ENCODE measurements at regions not wholly inside any gene's neighbourhood (a gene's known extent, or its start where the extent isn't known, plus 50 kb on each side); places are given as distances from the start of the nearest gene placed in this dataset.

DNA sequence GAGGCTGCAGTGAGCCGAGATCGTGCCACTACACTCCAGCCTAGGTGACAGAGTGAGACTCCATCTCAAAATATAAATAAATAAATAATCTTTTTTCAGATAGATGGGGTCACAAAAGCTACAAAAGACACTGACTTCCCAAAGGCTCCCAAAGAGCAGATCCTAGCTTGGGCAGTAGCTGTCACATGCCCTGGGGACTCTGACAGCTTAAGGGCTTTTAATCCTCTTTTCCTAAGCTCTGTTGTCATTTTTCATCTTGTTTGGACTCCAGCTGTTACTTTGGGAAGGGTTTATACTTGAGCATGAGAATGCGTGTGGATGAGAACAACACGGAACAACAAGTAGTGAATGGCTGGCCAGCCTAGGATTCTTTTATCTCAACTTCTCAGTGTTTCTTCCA lies 231.7 kb downstream of the MZT1 start:
- no peak overlapping the region for H3K9ac ChIP-seq (ENCODE audit: low read depth, low read length)
- no peak overlapping the region for H3K4me3 ChIP-seq (ENCODE audit: low read length)
- no peaks in the 10 kb centered on the region for H3K27me3 ChIP-seq (ENCODE audit: control insufficient read depth, insufficient read depth, low read length)
- no peaks in the 10 kb centered on the region for H3K9me3 ChIP-seq (replicated peaks; ENCODE audit: low read length)
- no peaks in the 10 kb centered on the region for H3K36me3 ChIP-seq (ENCODE audit: insufficient read depth, low read length)
- H3K4me2 ChIP-seq (ENCODE audit: low read length) = no peak overlapping the region
- no peaks in the 10 kb centered on the region for H3K4me1 ChIP-seq (ENCODE audit: control insufficient read depth, insufficient read depth, low read length)

DNA sequence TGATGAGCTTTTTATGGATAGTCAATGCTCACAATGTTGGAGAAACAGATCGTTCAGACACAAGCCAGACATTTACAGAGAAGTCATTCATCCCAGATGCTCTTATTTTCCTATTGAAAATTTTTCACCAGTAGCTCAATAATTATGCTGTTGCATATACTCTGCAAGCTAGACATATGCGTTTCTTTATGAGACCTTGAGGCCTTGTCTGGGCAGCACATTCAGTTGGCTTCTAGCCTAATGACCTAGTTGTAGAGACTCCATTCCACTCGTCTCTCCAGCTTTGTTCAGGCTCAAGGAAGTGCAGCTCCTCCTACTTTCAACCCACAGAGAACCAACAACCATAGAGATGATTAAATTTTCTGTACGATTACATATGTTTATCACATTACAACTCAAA lies 237.7 kb downstream of the MZT1 start:
- Histone ChIP-seq H3K36me3 (ENCODE audit: insufficient read depth, low read length) (no peaks in the 10 kb centered on the region), H3K9me3 (replicated peaks; ENCODE audit: low read length) (no peaks in the 10 kb centered on the region), H3K4me3 (ENCODE audit: low read length) (no peak overlapping the region), H3K27me3 (ENCODE audit: control insufficient read depth, insufficient read depth, low read length) (peaks cover 3% of the 10 kb centered on the region), H3K4me2 (ENCODE audit: low read length) (no peak overlapping the region), H3K9ac (ENCODE audit: low read depth, low read length) (no peak overlapping the region), H3K4me1 (ENCODE audit: control insufficient read depth, insufficient read depth, low read length) (no peaks in the 10 kb centered on the region)

DNA sequence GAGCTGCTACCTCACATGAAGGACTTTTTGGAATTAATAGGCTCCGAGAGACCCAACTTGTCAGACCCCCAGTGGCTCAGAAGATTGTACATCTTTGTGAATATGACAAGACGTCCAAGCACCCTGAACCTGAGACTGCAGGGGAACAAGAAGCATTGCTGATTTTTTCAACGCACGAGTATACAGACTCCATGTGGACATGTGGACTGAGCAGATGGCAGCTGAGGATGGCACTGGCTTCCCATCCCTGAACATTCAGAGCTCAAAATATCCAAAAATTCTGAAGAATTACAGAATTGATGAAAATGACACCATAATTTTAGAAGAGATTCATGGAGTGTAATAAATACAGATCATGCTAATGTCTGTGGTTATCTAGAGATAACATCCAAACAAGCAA lies 254.1 kb downstream of the MZT1 start:
- Histone ChIP-seq H3K4me1 (ENCODE audit: control insufficient read depth, insufficient read depth, low read length) (no peaks in the 10 kb centered on the region), H3K9ac (ENCODE audit: low read depth, low read length) (no peak overlapping the region), H3K9me3 (replicated peaks; ENCODE audit: low read length) (no peaks in the 10 kb centered on the region), H3K4me2 (ENCODE audit: low read length) (no peak overlapping the region), H3K27me3 (ENCODE audit: control insufficient read depth, insufficient read depth, low read length) (peaks cover 5% of the 10 kb centered on the region), H3K36me3 (ENCODE audit: insufficient read depth, low read length) (no peaks in the 10 kb centered on the region), H3K4me3 (ENCODE audit: low read length) (no peak overlapping the region)

DNA sequence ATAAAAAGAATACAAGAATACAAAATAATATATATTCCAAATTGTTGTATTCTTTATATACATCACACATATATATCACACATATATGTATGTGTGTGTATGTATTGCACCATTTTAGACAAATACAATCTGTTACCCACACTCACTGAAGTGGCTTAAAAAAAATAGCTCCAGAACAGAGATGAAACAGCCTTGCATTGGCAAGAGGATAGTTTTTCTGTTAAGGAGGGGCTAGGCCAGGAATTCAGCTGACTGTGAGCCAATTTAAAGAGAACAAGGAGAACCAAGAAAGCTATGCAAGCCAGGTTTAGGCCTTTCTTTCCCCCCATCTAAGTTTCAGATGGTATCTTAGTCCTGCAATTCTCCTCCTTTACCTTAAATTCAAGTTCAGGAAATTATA lies 257.5 kb downstream of the MZT1 start:
- Histone ChIP-seq H3K4me3 (ENCODE audit: low read length) (no peak overlapping the region), H3K4me1 (ENCODE audit: control insufficient read depth, insufficient read depth, low read length) (no peaks in the 10 kb centered on the region), H3K36me3 (ENCODE audit: insufficient read depth, low read length) (no peaks in the 10 kb centered on the region), H3K4me2 (ENCODE audit: low read length) (no peak overlapping the region), H3K9ac (ENCODE audit: low read depth, low read length) (no peak overlapping the region), H3K27me3 (ENCODE audit: control insufficient read depth, insufficient read depth, low read length) (peaks cover 5% of the 10 kb centered on the region), H3K9me3 (replicated peaks; ENCODE audit: low read length) (no peaks in the 10 kb centered on the region)

DNA sequence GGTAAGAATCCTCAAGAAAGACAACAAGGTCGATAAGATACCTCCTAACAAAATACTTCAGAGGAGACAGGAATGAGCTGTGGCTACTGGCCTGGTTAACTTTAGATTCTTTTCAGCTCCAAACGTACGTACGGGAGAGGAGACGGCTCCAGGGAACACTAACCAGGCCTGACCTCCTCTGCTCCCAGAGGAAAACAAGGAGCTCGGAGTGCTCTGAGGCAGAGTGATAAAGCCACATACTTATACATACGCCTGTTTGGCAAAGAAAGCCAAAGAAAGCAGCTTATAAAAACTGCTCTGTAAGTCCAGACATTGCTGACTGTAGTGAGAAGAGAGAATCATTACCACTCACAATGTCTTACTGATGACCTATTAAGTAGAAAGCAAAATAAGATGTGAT lies 263.9 kb downstream of the MZT1 start:
- Histone ChIP-seq H3K9ac (ENCODE audit: low read depth, low read length) (no peak overlapping the region), H3K9me3 (replicated peaks; ENCODE audit: low read length) (no peaks in the 10 kb centered on the region), H3K4me3 (ENCODE audit: low read length) (no peak overlapping the region), H3K4me2 (ENCODE audit: low read length) (no peak overlapping the region), H3K36me3 (ENCODE audit: insufficient read depth, low read length) (no peaks in the 10 kb centered on the region), H3K27me3 (ENCODE audit: control insufficient read depth, insufficient read depth, low read length) (no peaks in the 10 kb centered on the region), H3K4me1 (ENCODE audit: control insufficient read depth, insufficient read depth, low read length) (no peaks in the 10 kb centered on the region)

DNA sequence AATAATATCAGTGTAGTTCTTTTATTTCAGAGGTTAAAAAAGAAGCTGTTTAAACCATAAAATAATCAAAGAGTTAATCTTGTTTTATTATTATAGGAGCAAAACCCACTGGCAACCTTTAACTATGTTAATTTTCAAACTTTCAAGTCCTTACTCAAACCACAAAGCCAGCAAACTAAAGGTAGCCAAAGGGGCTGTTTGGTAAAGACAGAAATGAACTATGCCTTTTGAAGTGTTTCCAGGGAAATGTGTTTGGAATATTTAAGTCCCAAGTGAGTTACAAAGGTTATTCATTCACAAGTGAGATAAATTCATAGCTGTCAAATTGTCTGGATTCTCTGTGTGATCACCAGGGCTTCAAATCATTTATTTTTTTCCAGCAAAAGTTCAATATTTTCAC lies 264.7 kb downstream of the MZT1 start:
- Histone ChIP-seq H3K4me1 (ENCODE audit: control insufficient read depth, insufficient read depth, low read length) (no peaks in the 10 kb centered on the region), H3K4me3 (ENCODE audit: low read length) (no peak overlapping the region), H3K9ac (ENCODE audit: low read depth, low read length) (no peak overlapping the region), H3K27me3 (ENCODE audit: control insufficient read depth, insufficient read depth, low read length) (no peaks in the 10 kb centered on the region), H3K36me3 (ENCODE audit: insufficient read depth, low read length) (no peaks in the 10 kb centered on the region), H3K4me2 (ENCODE audit: low read length) (no peak overlapping the region), H3K9me3 (replicated peaks; ENCODE audit: low read length) (no peaks in the 10 kb centered on the region)

DNA sequence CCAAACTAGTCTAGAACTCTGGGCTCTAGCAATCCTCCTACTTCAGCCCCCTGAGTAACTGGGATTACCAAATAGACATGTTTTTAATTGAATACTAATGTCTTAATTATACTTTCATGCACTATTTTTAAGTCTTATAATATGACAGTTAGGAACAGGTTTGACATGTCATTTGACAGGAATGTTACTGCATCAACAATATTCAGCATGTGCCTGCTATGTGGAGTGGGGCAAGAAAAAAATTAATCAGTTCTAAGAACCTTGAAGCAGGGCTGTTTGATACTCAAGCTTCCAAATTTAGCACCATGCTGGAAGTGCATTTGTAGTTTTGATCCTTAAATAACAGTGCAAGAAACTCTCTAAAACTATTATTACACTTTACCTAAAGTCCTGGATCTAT lies 265.3 kb downstream of the MZT1 start:
- no peaks in the 10 kb centered on the region for H3K36me3 ChIP-seq (ENCODE audit: insufficient read depth, low read length)
- no peak overlapping the region for H3K4me3 ChIP-seq (ENCODE audit: low read length)
- H3K27me3 ChIP-seq (ENCODE audit: control insufficient read depth, insufficient read depth, low read length) = no peaks in the 10 kb centered on the region
- no peak overlapping the region for H3K4me2 ChIP-seq (ENCODE audit: low read length)
- no peak overlapping the region for H3K9ac ChIP-seq (ENCODE audit: low read depth, low read length)
- H3K9me3 ChIP-seq (replicated peaks; ENCODE audit: low read length) = no peaks in the 10 kb centered on the region
- H3K4me1 ChIP-seq (ENCODE audit: control insufficient read depth, insufficient read depth, low read length) = no peaks in the 10 kb centered on the region

DNA sequence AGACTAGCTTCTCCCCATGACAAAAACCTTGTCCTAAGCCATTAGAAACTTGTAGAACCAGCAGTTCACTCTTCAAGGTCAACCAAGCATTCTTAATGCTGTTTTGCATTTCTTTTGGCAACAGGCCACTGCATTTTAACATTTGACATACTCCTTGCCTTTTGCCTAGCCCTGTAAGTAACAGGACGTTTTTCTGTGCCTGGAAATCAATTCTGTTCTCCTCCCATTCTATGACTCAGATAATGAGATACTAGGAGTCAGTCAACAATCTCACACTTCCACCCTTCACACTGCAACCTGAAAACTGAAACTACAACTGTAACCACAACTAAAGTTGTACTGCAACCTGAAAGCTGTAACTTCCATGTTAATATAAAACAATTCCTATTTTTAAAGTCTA lies 268.7 kb downstream of the MZT1 start:
- H3K27me3 ChIP-seq (ENCODE audit: control insufficient read depth, insufficient read depth, low read length) = no peaks in the 10 kb centered on the region
- no peak overlapping the region for H3K9ac ChIP-seq (ENCODE audit: low read depth, low read length)
- H3K4me3 ChIP-seq (ENCODE audit: low read length) = no peak overlapping the region
- H3K4me2 ChIP-seq (ENCODE audit: low read length) = no peak overlapping the region
- H3K4me1 ChIP-seq (ENCODE audit: control insufficient read depth, insufficient read depth, low read length) = no peaks in the 10 kb centered on the region
- H3K36me3 ChIP-seq (ENCODE audit: insufficient read depth, low read length) = no peaks in the 10 kb centered on the region
- H3K9me3 ChIP-seq (replicated peaks; ENCODE audit: low read length) = no peaks in the 10 kb centered on the region

DNA sequence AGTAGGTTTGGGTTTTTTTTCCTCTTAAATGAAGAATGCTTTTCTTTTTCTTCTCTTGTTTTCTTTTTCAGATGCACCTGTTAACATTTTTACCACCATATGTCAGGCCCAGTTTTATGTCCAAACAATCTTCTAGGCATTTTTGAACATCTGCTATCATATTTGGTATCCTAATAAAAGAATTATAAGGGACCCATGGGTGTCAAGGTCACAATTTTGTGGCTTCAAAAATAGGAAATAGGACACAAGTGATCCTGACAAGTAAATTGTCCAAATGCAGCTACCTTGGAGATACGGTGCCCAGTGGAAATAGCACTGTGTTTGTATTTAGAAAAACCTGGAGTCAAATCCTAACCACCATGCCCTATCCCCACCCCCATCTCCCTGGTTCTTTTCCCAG lies 270.3 kb downstream of the MZT1 start:
- Histone ChIP-seq H3K27me3 (ENCODE audit: control insufficient read depth, insufficient read depth, low read length) (no peaks in the 10 kb centered on the region), H3K9me3 (replicated peaks; ENCODE audit: low read length) (no peaks in the 10 kb centered on the region), H3K4me2 (ENCODE audit: low read length) (no peak overlapping the region)

DNA sequence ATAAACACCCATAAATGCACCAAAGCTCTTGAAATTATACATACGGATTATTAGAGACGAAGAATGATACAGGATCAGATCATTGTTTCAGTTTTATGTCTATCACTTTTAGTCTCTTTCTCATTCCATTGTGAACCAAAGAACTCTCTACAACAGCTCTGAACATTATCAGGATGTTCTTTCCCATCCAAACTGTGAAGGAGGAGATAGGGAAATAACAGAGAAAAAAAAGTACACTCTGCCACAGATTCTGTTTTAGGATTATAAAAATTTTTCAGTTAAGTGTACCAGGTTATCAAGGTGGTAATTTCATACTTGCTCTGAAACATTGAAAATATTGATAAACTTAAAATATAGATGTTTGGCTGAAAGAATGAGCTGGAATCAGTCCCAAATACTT lies 270.9 kb downstream of the MZT1 start:
- no peak overlapping the region for H3K9ac ChIP-seq (ENCODE audit: low read depth, low read length)
- H3K4me1 ChIP-seq (ENCODE audit: control insufficient read depth, insufficient read depth, low read length) = no peaks in the 10 kb centered on the region
- H3K4me2 ChIP-seq (ENCODE audit: low read length) = no peak overlapping the region
- H3K4me3 ChIP-seq (ENCODE audit: low read length) = no peak overlapping the region
- no peaks in the 10 kb centered on the region for H3K9me3 ChIP-seq (replicated peaks; ENCODE audit: low read length)
- H3K27me3 ChIP-seq (ENCODE audit: control insufficient read depth, insufficient read depth, low read length) = no peaks in the 10 kb centered on the region
- H3K36me3 ChIP-seq (ENCODE audit: insufficient read depth, low read length) = no peaks in the 10 kb centered on the region

More for the DNA sequence above, 270.3 kb downstream of the MZT1 start:
- Histone ChIP-seq H3K9ac (ENCODE audit: low read depth, low read length) (no peak overlapping the region), H3K36me3 (ENCODE audit: insufficient read depth, low read length) (no peaks in the 10 kb centered on the region), H3K4me1 (ENCODE audit: control insufficient read depth, insufficient read depth, low read length) (no peaks in the 10 kb centered on the region), H3K4me3 (ENCODE audit: low read length) (no peak overlapping the region)

DNA sequence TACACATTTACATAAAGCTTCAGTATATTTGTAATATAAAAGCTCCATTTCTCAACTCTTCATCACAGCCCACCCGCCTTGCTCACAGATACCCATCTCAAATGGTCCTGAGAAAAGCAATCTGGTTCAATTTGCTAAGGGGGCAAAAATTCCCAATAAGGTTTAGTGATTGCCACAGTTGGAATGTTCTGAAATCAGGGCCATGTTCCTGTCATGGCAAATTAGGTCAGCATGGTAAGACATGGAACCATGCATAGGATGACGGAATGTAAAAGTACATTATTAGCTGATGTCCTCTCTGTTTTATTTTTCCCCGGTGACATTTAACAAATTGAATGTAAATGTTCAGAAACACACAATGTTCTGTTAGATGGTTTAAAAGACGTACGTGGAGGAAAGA lies 274.3 kb downstream of the MZT1 start:
- Histone ChIP-seq H3K36me3 (ENCODE audit: insufficient read depth, low read length) (no peaks in the 10 kb centered on the region), H3K4me3 (ENCODE audit: low read length) (no peak overlapping the region), H3K9me3 (replicated peaks; ENCODE audit: low read length) (no peaks in the 10 kb centered on the region), H3K4me1 (ENCODE audit: control insufficient read depth, insufficient read depth, low read length) (no peaks in the 10 kb centered on the region), H3K27me3 (ENCODE audit: control insufficient read depth, insufficient read depth, low read length) (no peaks in the 10 kb centered on the region), H3K9ac (ENCODE audit: low read depth, low read length) (no peak overlapping the region), H3K4me2 (ENCODE audit: low read length) (no peak overlapping the region)

DNA sequence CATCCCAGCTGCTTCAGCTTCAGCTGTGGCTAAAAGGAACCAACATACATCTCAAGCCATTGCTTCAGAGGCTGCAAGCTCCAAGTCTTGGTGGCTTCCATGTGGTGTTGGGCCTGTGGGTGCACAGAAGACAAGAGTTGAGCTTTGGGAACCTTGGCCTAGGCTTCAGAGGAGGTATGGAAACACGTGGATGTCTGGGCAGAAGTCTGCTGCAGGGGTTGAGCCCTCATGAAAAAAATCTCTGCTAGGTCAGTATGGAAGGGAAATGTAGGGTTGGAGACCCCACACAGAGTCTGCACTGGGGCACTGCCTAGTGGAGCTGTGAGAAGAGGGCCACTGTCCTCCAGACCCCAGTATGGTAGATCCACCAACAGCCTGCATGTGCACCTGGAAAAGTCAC lies 279.3 kb downstream of the MZT1 start:
- no peaks in the 10 kb centered on the region for H3K27me3 ChIP-seq (ENCODE audit: control insufficient read depth, insufficient read depth, low read length)
- H3K9me3 ChIP-seq (replicated peaks; ENCODE audit: low read length) = no peaks in the 10 kb centered on the region
- no peaks in the 10 kb centered on the region for H3K4me1 ChIP-seq (ENCODE audit: control insufficient read depth, insufficient read depth, low read length)
- H3K9ac ChIP-seq (ENCODE audit: low read depth, low read length) = no peak overlapping the region
- H3K4me3 ChIP-seq (ENCODE audit: low read length) = no peak overlapping the region
- no peak overlapping the region for H3K4me2 ChIP-seq (ENCODE audit: low read length)
- no peaks in the 10 kb centered on the region for H3K36me3 ChIP-seq (ENCODE audit: insufficient read depth, low read length)

DNA sequence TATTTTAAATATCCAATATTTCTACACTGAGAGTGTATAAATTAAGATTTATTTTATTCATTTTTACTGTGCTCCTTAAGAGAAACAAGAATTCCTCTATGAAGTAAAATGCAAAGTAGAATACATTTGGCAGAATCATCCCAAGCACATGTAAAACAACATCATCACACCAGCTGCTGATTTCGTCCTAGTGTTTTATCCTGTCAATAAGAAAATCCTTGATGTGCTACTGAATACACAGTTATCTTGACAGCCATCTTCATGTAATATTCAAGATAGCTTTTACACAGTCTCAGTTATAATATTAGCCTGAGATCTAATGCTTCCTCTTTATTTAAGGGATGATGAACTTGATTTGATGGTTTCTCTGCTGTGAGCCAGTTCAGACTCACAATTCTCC lies 282.4 kb downstream of the MZT1 start:
- Histone ChIP-seq H3K9ac (ENCODE audit: low read depth, low read length) (no peak overlapping the region), H3K9me3 (replicated peaks; ENCODE audit: low read length) (no peaks in the 10 kb centered on the region), H3K4me1 (ENCODE audit: control insufficient read depth, insufficient read depth, low read length) (no peaks in the 10 kb centered on the region), H3K36me3 (ENCODE audit: insufficient read depth, low read length) (no peaks in the 10 kb centered on the region), H3K4me3 (ENCODE audit: low read length) (no peak overlapping the region), H3K4me2 (ENCODE audit: low read length) (no peak overlapping the region), H3K27me3 (ENCODE audit: control insufficient read depth, insufficient read depth, low read length) (no peaks in the 10 kb centered on the region)
